ENCODE measurements at regions not wholly inside any gene's neighbourhood (a gene's known extent, or its start where the extent isn't known, plus 50 kb on each side); places are given as distances from the start of the nearest gene placed in this dataset.

DNA sequence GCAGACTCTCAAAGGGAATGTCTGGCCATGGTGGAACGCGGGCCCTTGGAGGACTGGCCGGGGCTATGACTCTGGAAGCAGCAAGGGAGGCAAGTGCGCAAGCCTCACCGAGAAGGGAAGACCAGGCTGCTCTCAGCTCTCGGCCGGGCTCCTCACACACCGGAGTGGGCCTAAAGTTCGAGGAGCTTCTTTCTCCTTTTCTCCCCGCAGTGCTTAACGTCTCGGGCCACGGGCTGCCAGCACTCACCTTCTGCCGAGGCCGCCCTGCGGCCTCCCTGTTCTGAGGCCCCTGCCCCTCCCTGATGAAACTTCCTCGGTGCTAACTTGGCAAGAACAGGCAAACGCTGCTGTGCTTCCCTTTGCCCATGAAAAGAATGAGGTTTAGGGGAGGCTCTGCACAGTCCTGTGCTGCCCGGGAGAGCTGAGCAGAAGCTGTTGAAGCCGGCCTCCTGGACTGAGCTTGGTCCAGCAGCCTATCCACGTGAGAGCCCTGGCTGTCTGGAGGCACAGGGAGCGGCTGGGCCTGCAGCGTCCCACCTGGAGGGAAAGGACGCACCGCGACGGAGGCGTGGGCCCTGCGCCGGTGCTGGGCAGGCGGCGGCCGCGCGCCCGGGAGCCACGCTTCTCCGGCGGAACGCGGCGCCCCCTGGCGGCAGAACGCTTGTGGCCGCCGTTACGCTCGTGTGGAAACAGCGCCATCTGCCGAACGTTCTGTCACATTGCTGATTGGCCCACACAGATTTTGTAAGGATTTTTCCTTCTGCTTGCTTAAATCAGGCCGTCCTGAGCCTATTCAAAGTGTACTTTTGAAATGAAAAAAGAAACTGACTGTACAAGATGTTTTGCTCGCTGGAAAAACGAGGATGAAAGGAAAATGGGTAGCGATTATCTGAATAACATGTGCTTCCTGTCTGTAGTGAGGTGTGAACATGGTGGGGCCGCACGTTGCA is 65.0 kb upstream of the TMEM45B start (continued):
- TF ChIP-seq, protein P1, sequence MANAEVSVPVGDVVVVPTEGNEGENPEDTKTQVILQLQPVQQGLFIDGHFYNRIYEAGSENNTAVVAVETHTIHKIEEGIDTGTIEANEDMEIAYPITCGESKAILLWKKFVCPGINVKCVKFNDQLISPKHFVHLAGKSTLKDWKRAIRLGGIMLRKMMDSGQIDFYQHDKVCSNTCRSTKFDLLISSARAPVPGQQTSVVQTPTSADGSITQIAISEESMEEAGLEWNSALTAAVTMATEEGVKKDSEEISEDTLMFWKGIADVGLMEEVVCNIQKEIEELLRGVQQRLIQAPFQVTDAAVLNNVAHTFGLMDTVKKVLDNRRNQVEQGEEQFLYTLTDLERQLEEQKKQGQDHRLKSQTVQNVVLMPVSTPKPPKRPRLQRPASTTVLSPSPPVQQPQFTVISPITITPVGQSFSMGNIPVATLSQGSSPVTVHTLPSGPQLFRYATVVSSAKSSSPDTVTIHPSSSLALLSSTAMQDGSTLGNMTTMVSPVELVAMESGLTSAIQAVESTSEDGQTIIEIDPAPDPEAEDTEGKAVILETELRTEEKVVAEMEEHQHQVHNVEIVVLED (CRISPR knock-in tag; IDR thresholded peaks at IDR 0.05), result peak; percentile 30
- TF ChIP-seq CREM (IDR thresholded peaks at IDR 0.05; ENCODE audit: low read depth) (peak; percentile 66), SOX6 (IDR thresholded peaks at IDR 0.05) (peak; percentile 34; the same call in 1 of the 2 replicates), CREB1 (IDR thresholded peaks at IDR 0.05) (peak; percentile 24; the same call in 1 of the 2 replicates), CREB1 (CRISPR knock-in tag; IDR thresholded peaks at IDR 0.05) (peak; percentile 70), TEAD4 (IDR thresholded peaks at IDR 0.05; ENCODE audit: low read length) (peak; percentile 28; the same call in 1 of the 2 replicates), TEAD4 (CRISPR knock-in tag; IDR thresholded peaks at IDR 0.05; ENCODE audit: borderline replicate concordance) (peak; percentile 85; the same call in 1 of the 2 replicates), GABPA (tag; conservative IDR thresholded peaks at IDR 0.05; ENCODE audit: low read depth) (no peak), ZFPM2 (CRISPR knock-in tag; IDR thresholded peaks at IDR 0.05) (no peak), MCM2 (IDR thresholded peaks at IDR 0.05; ENCODE audit: low read depth) (no peak), ARID2 (IDR thresholded peaks at IDR 0.05) (peak; percentile 73; the same call in 1 of the 2 replicates), RCOR1 (IDR thresholded peaks at IDR 0.05; ENCODE audit: borderline replicate concordance in 1 of 2, low read depth in 2 of 2, low read length in 2 of 2) (0 out of 4 replicates have a peak, but pooled peaks of 1 of the 2 experiments have one; percentile 45), BACH1 (tag; IDR thresholded peaks at IDR 0.05) (no peak)
- TF ChIP-seq, protein P2, sequence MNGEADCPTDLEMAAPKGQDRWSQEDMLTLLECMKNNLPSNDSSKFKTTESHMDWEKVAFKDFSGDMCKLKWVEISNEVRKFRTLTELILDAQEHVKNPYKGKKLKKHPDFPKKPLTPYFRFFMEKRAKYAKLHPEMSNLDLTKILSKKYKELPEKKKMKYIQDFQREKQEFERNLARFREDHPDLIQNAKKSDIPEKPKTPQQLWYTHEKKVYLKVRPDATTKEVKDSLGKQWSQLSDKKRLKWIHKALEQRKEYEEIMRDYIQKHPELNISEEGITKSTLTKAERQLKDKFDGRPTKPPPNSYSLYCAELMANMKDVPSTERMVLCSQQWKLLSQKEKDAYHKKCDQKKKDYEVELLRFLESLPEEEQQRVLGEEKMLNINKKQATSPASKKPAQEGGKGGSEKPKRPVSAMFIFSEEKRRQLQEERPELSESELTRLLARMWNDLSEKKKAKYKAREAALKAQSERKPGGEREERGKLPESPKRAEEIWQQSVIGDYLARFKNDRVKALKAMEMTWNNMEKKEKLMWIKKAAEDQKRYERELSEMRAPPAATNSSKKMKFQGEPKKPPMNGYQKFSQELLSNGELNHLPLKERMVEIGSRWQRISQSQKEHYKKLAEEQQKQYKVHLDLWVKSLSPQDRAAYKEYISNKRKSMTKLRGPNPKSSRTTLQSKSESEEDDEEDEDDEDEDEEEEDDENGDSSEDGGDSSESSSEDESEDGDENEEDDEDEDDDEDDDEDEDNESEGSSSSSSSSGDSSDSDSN (IDR thresholded peaks at IDR 0.05; ENCODE audit: borderline replicate concordance in 1 of 2, low read depth in 2 of 2, low read length in 2 of 2), result peak in 1 of 2 experiments; percentile 82; a peak in 2 of 4 replicates
- TF ChIP-seq, protein P3, sequence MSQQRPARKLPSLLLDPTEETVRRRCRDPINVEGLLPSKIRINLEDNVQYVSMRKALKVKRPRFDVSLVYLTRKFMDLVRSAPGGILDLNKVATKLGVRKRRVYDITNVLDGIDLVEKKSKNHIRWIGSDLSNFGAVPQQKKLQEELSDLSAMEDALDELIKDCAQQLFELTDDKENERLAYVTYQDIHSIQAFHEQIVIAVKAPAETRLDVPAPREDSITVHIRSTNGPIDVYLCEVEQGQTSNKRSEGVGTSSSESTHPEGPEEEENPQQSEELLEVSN (IDR thresholded peaks at IDR 0.05; ENCODE audit: borderline replicate concordance in 1 of 2, extremely low read depth in 1 of 2, insufficient read depth in 1 of 2, insufficient read length in 1 of 2, low read depth in 1 of 2, low read length in 1 of 2, poor library complexity in 1 of 2, severe bottlenecking in 1 of 2), result peak; percentile 47 to 93

Measured in K562 (cell line).